K562 (cell line): ENCODE measurements at regions not wholly inside any gene's neighbourhood (a gene's known extent, or its start where the extent isn't known, plus 50 kb on each side); places are given as distances from the start of the nearest gene placed in this dataset.

Experiments used
- ATAC-seq: fragments of 200-7000 bp; cut with Tn5 transposase; 3 replicates; pipeline ENCODE4 v1.9.1; 2020; ENCODE audit warnings: moderate library complexity
- BruUV-seq: library from RNA; stranded (reverse); fragments of 400-500 nt; replicated peaks from 2 replicates; lab custom pipeline; 2021; lab: Mats Ljungman, UMichigan
- CTCF ChIA-PET: fragments of 300-600 bp; formaldehyde crosslinking; extraction: SDS; loops from one replicate; lab custom pipeline; 2021; ENCODE audit warnings: low intra/inter-chr PET ratio; lab: Yijun Ruan, JAX
- POLR2A ChIA-PET: fragments of 300-600, 350-650 bp; sonication (Branson Sonifier 250); formaldehyde crosslinking; extraction: SDS; loops from one replicate; lab custom pipeline; 2021; ENCODE audit warnings: antibody characterized with exemption, inconsistent platforms; lab: Yijun Ruan, JAX
- DNase-seq, 4 experiments: peaks; one replicate each; pipeline versions ENCODE4 v3.0.0 to v3.0.0-alpha.2; 2011 to 2018; ENCODE audit warnings: low spot score in 3 of 4, mixed read lengths in 3 of 4; ENCODE audit errors: extremely low read depth in 1 of 4
- FAIRE-seq: peaks from 2 replicates; lab custom pipeline; 2011; peaks lifted over from hg19 to GRCh38; lab: Jason Lieb, UNC
- H2AFZ ChIP-seq: 2 replicates; pipeline ENCODE4 v1.6.0; 2011; ENCODE audit warnings: low read depth, low read length, control low read depth, inconsistent platforms
- H3K27ac ChIP-seq: fragments of 200-600 bp; 3 replicates; pipeline ENCODE4 v1.8.0; 2011; ENCODE audit warnings: low read depth, mild to moderate bottlenecking, control low read depth, inconsistent platforms, low read length, moderate library complexity, mixed read lengths; ENCODE audit errors: extremely low read depth
- H3K27me3 ChIP-seq, 2 experiments: fragments of 300-600 bp in 1 of 2; 2 replicates in 1 of 2; 3 replicates in 1 of 2; pipeline versions ENCODE4 v1.6.0 to v1.8.0; 2011; ENCODE audit warnings: inconsistent platforms in 2 of 2, low read length in 2 of 2, mild to moderate bottlenecking in 1 of 2, mixed read lengths in 1 of 2, moderate library complexity in 1 of 2; ENCODE audit not compliant: control insufficient read depth in 2 of 2, insufficient read depth in 2 of 2
- H3K36me3 ChIP-seq: fragments of 300-600 bp; 3 replicates; pipeline ENCODE4 v1.8.0; 2011; ENCODE audit warnings: mild to moderate bottlenecking, low read length, inconsistent platforms; ENCODE audit not compliant: control insufficient read depth, insufficient read depth
- H3K4me1 ChIP-seq, 2 experiments: fragments of 200-600 bp in 1 of 2; replicated peaks in 1 of 2; 2 replicates in 1 of 2; 3 replicates in 1 of 2; pipeline versions ENCODE4 v1.5.1 to v1.8.0; 2011; ENCODE audit warnings: inconsistent platforms in 2 of 2, low read length in 2 of 2, mild to moderate bottlenecking in 1 of 2, mixed read lengths in 1 of 2, moderate library complexity in 1 of 2; ENCODE audit not compliant: control insufficient read depth in 2 of 2, insufficient read depth in 2 of 2
- H3K4me2 ChIP-seq: 2 replicates; pipeline ENCODE4 v1.6.1; 2011; ENCODE audit warnings: low read length, control low read depth, inconsistent platforms, mixed read lengths; ENCODE audit not compliant: insufficient read depth
- H3K4me3 ChIP-seq: fragments of 200-600 bp; sonication (generic), shearing (Covaris generic); 2 replicates; pipeline ENCODE4 v1.5.1; 2016; ENCODE audit warnings: control low read depth, inconsistent platforms
- H3K79me2 ChIP-seq: fragments of 200-600 bp; 3 replicates; pipeline ENCODE4 v1.8.0; 2011; ENCODE audit warnings: low read length, inconsistent platforms; ENCODE audit not compliant: control insufficient read depth, insufficient read depth
- H3K9ac ChIP-seq, 2 experiments: 2 replicates each; pipeline versions ENCODE4 v1.6.0 to v1.6.1; 2011; ENCODE audit warnings: low read depth in 2 of 2, low read length in 2 of 2, control low read depth in 1 of 2, inconsistent platforms in 1 of 2, mild to moderate bottlenecking in 1 of 2, mixed read lengths in 1 of 2; ENCODE audit not compliant: insufficient read depth in 1 of 2
- H3K9me1 ChIP-seq: one replicate; pipeline ENCODE4 v1.6.0; 2011; ENCODE audit warnings: inconsistent platforms, mild to moderate bottlenecking, low read length, moderate library complexity; ENCODE audit not compliant: control insufficient read depth, insufficient read depth
- H3K9me3 ChIP-seq: replicated peaks from 2 replicates; pipeline ENCODE4 v1.5.1; 2011; ENCODE audit warnings: low read depth, low read length, inconsistent platforms; ENCODE audit not compliant: control insufficient read depth, insufficient read depth
- H4K20me1 ChIP-seq: replicated peaks from 2 replicates; pipeline ENCODE4 v1.6.1; 2011; ENCODE audit warnings: low read length, inconsistent platforms, mixed read lengths; ENCODE audit not compliant: control insufficient read depth, insufficient read depth
- CTCF ChIP-seq, 3 experiments: IDR thresholded peaks in 2 of 3; conservative IDR thresholded peaks in 1 of 3; 2 replicates each; pipeline ENCODE4 v1.5.1; 2011 to 2012; ENCODE audit warnings: low read length in 3 of 3, mild to moderate bottlenecking in 3 of 3, control low read depth in 2 of 3, improper control_type of control experiment in 1 of 3, inconsistent platforms in 1 of 3, low read depth in 1 of 3, mixed read lengths in 1 of 3, moderate library complexity in 1 of 3; ENCODE audit not compliant: insufficient read depth in 2 of 3
- EP400 ChIP-seq: fragments of 450-650 bp; IDR thresholded peaks from 2 replicates; pipeline ENCODE4 v1.6.1; 2017; ENCODE audit warnings: antibody characterized with exemption, mild to moderate bottlenecking, moderate library complexity
- KLF16 ChIP-seq: IDR thresholded peaks from 2 replicates; pipeline ENCODE4 v1.6.1; 2016; ENCODE audit warnings: antibody characterized with exemption
- MEF2A ChIP-seq: IDR thresholded peaks from 2 replicates; pipeline ENCODE4 v1.6.1; 2011; ENCODE audit warnings: low read depth, mild to moderate bottlenecking, low read length, moderate library complexity; ENCODE audit not compliant: control insufficient read depth
- NFIX ChIP-seq: fragments of 250-450 bp; sonication (Bioruptor Pico); IDR thresholded peaks from 2 replicates; pipeline ENCODE4 v1.4.0; 2020; ENCODE audit warnings: low read depth, mild to moderate bottlenecking, moderate library complexity
- TFE3 ChIP-seq: fragments of 450-650 bp; formaldehyde crosslinking; IDR thresholded peaks from 2 replicates; pipeline ENCODE4 v1.4.0; 2020; ENCODE audit warnings: mild to moderate bottlenecking, mixed read lengths
- ZNF23 ChIP-seq: fragments of 250-450 bp; sonication (Bioruptor Pico); IDR thresholded peaks from 2 replicates; pipeline ENCODE4 v1.4.0; 2020; ENCODE audit warnings: mild to moderate bottlenecking
- WGBS: fragments of 100-300 bp; shearing (Covaris generic); methylation state at CpG from one replicate; pipeline ENCODE4 v1.1.6; 2016; ENCODE audit warnings: low coverage, mixed read lengths; ENCODE audit not compliant: insufficient coverage; ENCODE audit errors: missing lambda C conversion rate; 5-methylcytosine and 5-hydroxymethylcytosine counted together
- in situ Hi-C: fragments of 300-500 bp; cut with MboI; formaldehyde crosslinking; loops from 4 replicates; pipeline ENCODE4 v1.15.0; 2018; ENCODE audit warnings: inconsistent platforms, mixed read lengths
- intact Hi-C: fragments of 100-400 bp; cut with micrococcal nuclease; formaldehyde crosslinking; loops from 2 replicates; pipeline ENCODE4 v1.14.2; 2022
- TF ChIP-seq, protein P1 (sequence below): fragments of 450-650 bp; formaldehyde crosslinking; IDR thresholded peaks from 2 replicates; pipeline ENCODE4 v1.4.0; 2020; ENCODE audit warnings: mild to moderate bottlenecking, moderate library complexity
- TF ChIP-seq, protein P2 (sequence below): fragments of 450-650 bp; IDR thresholded peaks from one replicate; pipeline ENCODE4 v1.6.1; 2018; ENCODE audit warnings: mild to moderate bottlenecking, moderate library complexity; ENCODE audit not compliant: partially characterized antibody

DNA sequence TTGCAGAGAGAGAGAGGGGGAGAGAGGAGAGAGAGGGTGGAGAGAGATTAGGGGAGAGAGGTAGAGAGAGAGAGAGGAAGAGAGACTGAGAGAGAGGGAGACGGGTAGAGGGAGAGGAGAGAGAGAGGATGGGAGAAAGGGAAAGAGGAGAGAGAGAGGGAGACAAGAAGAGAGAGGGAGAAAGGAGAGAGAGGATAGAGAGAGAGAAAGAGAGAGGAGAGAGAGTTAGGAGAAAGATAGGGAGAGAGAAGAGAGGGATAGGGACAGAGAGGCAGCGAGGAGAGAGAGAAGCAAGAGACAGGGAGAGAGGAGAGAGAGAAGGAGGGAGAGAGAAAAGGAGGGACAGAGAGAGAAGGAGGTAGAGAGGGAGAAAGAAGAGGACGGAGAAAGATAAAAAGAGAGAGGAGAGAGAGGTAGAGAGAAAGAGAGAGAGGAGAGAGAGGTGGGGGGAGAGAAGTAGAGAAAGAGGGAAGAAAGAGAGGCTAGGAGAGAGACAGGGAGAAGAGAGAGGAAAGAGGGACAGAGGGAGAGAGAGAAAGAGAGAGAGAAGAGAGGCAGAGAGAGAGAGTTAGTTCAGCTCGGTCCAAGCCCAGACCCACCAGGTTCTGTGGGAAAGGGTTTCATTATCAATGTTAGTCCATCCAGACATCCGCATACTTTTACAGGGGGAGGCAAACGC lies 399.3 kb downstream of the ZSWIM6 start (continued):
- TF ChIP-seq TFE3 (CRISPR knock-in tag) = no peak

- TF ChIP-seq CTCF (IDR thresholded peaks at IDR 0.05 in 2 of 3, conservative IDR thresholded peaks at IDR 0.05 in 1 of 3; ENCODE audit: insufficient read depth in 2 of 3, low read depth in 1 of 3, low read length in 3 of 3) = no peak
- no peak for TF ChIP-seq ZNF23
- TF ChIP-seq, protein P1, sequence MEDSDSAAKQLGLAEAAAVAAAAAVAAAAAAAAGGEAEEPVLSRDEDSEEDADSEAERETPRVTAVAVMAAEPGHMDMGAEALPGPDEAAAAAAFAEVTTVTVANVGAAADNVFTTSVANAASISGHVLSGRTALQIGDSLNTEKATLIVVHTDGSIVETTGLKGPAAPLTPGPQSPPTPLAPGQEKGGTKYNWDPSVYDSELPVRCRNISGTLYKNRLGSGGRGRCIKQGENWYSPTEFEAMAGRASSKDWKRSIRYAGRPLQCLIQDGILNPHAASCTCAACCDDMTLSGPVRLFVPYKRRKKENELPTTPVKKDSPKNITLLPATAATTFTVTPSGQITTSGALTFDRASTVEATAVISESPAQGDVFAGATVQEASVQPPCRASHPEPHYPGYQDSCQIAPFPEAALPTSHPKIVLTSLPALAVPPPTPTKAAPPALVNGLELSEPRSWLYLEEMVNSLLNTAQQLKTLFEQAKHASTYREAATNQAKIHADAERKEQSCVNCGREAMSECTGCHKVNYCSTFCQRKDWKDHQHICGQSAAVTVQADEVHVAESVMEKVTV (CRISPR knock-in tag) = no peak
- no peak for TF ChIP-seq KLF16
- TF ChIP-seq EP400 = no peak
- TF ChIP-seq, protein P2, sequence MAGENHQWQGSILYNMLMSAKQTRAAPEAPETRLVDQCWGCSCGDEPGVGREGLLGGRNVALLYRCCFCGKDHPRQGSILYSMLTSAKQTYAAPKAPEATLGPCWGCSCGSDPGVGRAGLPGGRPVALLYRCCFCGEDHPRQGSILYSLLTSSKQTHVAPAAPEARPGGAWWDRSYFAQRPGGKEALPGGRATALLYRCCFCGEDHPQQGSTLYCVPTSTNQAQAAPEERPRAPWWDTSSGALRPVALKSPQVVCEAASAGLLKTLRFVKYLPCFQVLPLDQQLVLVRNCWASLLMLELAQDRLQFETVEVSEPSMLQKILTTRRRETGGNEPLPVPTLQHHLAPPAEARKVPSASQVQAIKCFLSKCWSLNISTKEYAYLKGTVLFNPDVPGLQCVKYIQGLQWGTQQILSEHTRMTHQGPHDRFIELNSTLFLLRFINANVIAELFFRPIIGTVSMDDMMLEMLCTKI = no peak
- no peak for TF ChIP-seq NFIX (CRISPR knock-in tag)
- TF ChIP-seq MEF2A = no peak
- intact Hi-C loops = no loop called here
- Histone ChIP-seq H2AFZ (no peak overlapping the region), H3K4me2 (no peak overlapping the region), H3K27me3 (0 out of 5 replicates have a peak, but pooled peaks cover 3 to 11% of the 10 kb centered on the region in 2 experiments), H3K79me2 (no peaks in the 10 kb centered on the region), H3K36me3 (no peaks in the 10 kb centered on the region), H3K9me3 (no peaks in the 10 kb centered on the region), H4K20me1 (no peaks in the 10 kb centered on the region; the same call in 1 of the 2 replicates), H3K9me1 (no peaks in the 10 kb centered on the region), H3K27ac (no peak overlapping the region), H3K4me1 (no peaks in the 10 kb centered on the region), H3K9ac (no peak overlapping the region), H3K4me3 (no peak overlapping the region)
- in situ Hi-C loops = no loop called here
- no TSS peak for BruUV-seq
- ChIA-PET CTCF (no interaction called here), POLR2A (no interaction called here)
- no peak for DNase-seq
- WGBS = 0% methylated on average over 5 of the region's 5 CpGs
- no peak for ATAC-seq
- FAIRE-seq = no peak
Measured at GRCh38 chr5:61731946-61732314, 399.9 kb downstream of the ZSWIM6 start.
